ENCODE measurements at regions not wholly inside any gene's neighbourhood (a gene's known extent, or its start where the extent isn't known, plus 50 kb on each side); places are given as distances from the start of the nearest gene placed in this dataset.
"Not testable (repeated sequence)": the region's sequence is repeated elsewhere in the genome, so short reads cannot be mapped to it uniquely, and the experiment has no call there.

- DNase-seq (ENCODE audit: low read depth in 2 of 2), result no peak
These were observed 125.1 kb upstream of the STX18 start for GRCh38 chr4:4666693-4667621.

GRCh38 chr4:4666187-4666586 is 124.3 kb upstream of the STX18 start:
- no peak for DNase-seq (ENCODE audit: low read depth in 2 of 2)

GRCh38 chr4:4664234-4664633 is 122.4 kb upstream of the STX18 start:
- no peak for DNase-seq (ENCODE audit: low read depth in 2 of 2)

- DNase-seq (ENCODE audit: low read depth in 2 of 2), result no peak
These were observed 121.2 kb upstream of the STX18 start for GRCh38 chr4:4663028-4663427.

GRCh38 chr4:4662230-4662629 is 120.4 kb upstream of the STX18 start:
- no peak for DNase-seq (ENCODE audit: low read depth in 2 of 2)

- no peak for DNase-seq (ENCODE audit: low read depth in 2 of 2)
These were observed 118.2 kb upstream of the STX18 start for GRCh38 chr4:4659871-4660651.

- DNase-seq (ENCODE audit: low read depth in 2 of 2), result no peak
These were observed 116.2 kb upstream of the STX18 start for GRCh38 chr4:4658052-4658451.

- DNase-seq (ENCODE audit: low read depth in 2 of 2), result no peak
These were observed 115.1 kb upstream of the STX18 start for GRCh38 chr4:4656977-4657376.

- DNase-seq (ENCODE audit: low read depth in 2 of 2), result no peak
These were observed 114.1 kb upstream of the STX18 start for GRCh38 chr4:4655901-4656300.

- no peak for DNase-seq (ENCODE audit: low read depth in 2 of 2)
These were observed 113.2 kb upstream of the STX18 start for GRCh38 chr4:4655011-4655410.

- no peak for DNase-seq (ENCODE audit: low read depth in 2 of 2)
These were observed 110.2 kb upstream of the STX18 start for GRCh38 chr4:4651811-4652755.

GRCh38 chr4:4647041-4647440 is 105.2 kb upstream of the STX18 start:
- no peak for DNase-seq (ENCODE audit: low read depth in 2 of 2)

GRCh38 chr4:4645743-4646142 is 103.9 kb upstream of the STX18 start:
- no peak for DNase-seq (ENCODE audit: low read depth in 2 of 2)

- not testable (repeated sequence) for DNase-seq (ENCODE audit: low read depth in 2 of 2)
These were observed 102.4 kb upstream of the STX18 start for GRCh38 chr4:4644277-4644676.

- DNase-seq (ENCODE audit: low read depth in 2 of 2), result not testable (repeated sequence)
These were observed 101.9 kb upstream of the STX18 start for GRCh38 chr4:4643743-4644142.

GRCh38 chr4:4643306-4643705 is 101.5 kb upstream of the STX18 start:
- DNase-seq (ENCODE audit: low read depth in 2 of 2), result no peak

GRCh38 chr4:4642496-4643000 is 100.7 kb upstream of the STX18 start:
- no peak for DNase-seq (ENCODE audit: low read depth in 2 of 2)

GRCh38 chr4:4641661-4642495 is 100.0 kb upstream of the STX18 start:
- DNase-seq (ENCODE audit: low read depth in 2 of 2), result no peak

- no peak for DNase-seq (ENCODE audit: low read depth in 2 of 2)
These were observed 99.4 kb upstream of the STX18 start for GRCh38 chr4:4641254-4641653.

GRCh38 chr4:4640692-4641091 is 98.8 kb upstream of the STX18 start:
- DNase-seq (ENCODE audit: low read depth in 2 of 2), result no peak

- no peak for DNase-seq (ENCODE audit: low read depth in 2 of 2)
These were observed 97.5 kb upstream of the STX18 start for GRCh38 chr4:4639370-4639769.

Measured in stimulated activated CD8-positive, alpha-beta memory T cell treated with anti-CD3 and anti-CD28 coated beads, Interleukin-15, amount 100 ng/mL, for 48 hours (primary cell).